ENCODE measurements at regions not wholly inside any gene's neighbourhood (a gene's known extent, or its start where the extent isn't known, plus 50 kb on each side); places are given as distances from the start of the nearest gene placed in this dataset.

DNA sequence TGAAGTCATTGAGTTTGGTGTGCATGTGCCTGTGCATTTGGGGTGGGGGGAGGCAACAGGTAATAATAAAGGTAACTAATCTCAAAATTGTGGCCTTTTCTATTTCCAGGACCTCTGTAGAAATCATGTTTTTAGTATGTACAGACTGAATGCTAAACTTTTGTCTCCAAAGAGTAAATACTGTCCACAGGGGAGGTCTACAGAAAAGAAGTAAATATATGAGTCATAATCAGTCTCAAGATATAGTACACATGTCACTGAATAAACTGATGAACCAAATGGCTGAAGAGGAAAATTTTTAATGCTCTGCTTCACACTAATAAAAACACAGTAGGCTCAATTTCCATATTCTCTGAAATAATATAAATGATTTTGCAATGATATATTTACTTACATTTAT, 440.4 kb upstream of the ZFP42 start:
- TF ChIP-seq, protein P1, sequence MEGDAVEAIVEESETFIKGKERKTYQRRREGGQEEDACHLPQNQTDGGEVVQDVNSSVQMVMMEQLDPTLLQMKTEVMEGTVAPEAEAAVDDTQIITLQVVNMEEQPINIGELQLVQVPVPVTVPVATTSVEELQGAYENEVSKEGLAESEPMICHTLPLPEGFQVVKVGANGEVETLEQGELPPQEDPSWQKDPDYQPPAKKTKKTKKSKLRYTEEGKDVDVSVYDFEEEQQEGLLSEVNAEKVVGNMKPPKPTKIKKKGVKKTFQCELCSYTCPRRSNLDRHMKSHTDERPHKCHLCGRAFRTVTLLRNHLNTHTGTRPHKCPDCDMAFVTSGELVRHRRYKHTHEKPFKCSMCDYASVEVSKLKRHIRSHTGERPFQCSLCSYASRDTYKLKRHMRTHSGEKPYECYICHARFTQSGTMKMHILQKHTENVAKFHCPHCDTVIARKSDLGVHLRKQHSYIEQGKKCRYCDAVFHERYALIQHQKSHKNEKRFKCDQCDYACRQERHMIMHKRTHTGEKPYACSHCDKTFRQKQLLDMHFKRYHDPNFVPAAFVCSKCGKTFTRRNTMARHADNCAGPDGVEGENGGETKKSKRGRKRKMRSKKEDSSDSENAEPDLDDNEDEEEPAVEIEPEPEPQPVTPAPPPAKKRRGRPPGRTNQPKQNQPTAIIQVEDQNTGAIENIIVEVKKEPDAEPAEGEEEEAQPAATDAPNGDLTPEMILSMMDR (IDR thresholded peaks at IDR 0.05): no peak
- no peak for TF ChIP-seq POLR2A (IDR thresholded peaks at IDR 0.05)
